MM.1S (cell line): ENCODE measurements at regions not wholly inside any gene's neighbourhood (a gene's known extent, or its start where the extent isn't known, plus 50 kb on each side); places are given as distances from the start of the nearest gene placed in this dataset.

ENCODE experiments used
- CTCF ChIP-seq: fragments of 300-600 bp; sonication (generic); IDR thresholded peaks from 2 replicates; pipeline ENCODE4 v1.5.1; 2016; ENCODE audit warnings: antibody characterized with exemption, low read length, mixed read lengths
- EZH2phosphoT487 ChIP-seq: fragments of 300-600 bp; sonication (generic); IDR thresholded peaks from 2 replicates; pipeline ENCODE4 v1.6.1; 2018; ENCODE audit warnings: antibody characterized with exemption, low read length

GRCh38 chr17:6244796-6245195, 174.6 kb downstream of the WSCD1 start:
- TF ChIP-seq EZH2phosphoT487 (no peak), CTCF (no peak)
